ENCODE measurements at regions not wholly inside any gene's neighbourhood (a gene's known extent, or its start where the extent isn't known, plus 50 kb on each side); places are given as distances from the start of the nearest gene placed in this dataset.

GRCh38 chr17:13420878-13421277, 180.9 kb downstream of the HS3ST3A1 start (continued):
- TF ChIP-seq ZNF692 (tag by site-specific recombination; IDR thresholded peaks at IDR 0.05) (peak; percentile 76), ZNF175 (tag by site-specific recombination; IDR thresholded peaks at IDR 0.05) (no peak), ZSCAN16 (tag by site-specific recombination; IDR thresholded peaks at IDR 0.05) (no peak), ZNF133 (tag by site-specific recombination; IDR thresholded peaks at IDR 0.05) (no peak), PRDM10 (tag by site-specific recombination; IDR thresholded peaks at IDR 0.05) (peak; percentile 93), MYNN (tag by site-specific recombination; IDR thresholded peaks at IDR 0.05; ENCODE audit: borderline replicate concordance) (no peak), HOXD13 (CRISPR knock-in tag; IDR thresholded peaks at IDR 0.05; ENCODE audit: borderline replicate concordance) (no peak), SP7 (tag by site-specific recombination; IDR thresholded peaks at IDR 0.05) (peak; percentile 84), RBAK (tag by site-specific recombination; IDR thresholded peaks at IDR 0.05) (0 out of 2 replicates have a peak, but pooled peaks have one; percentile 20), ZBTB48 (tag by site-specific recombination; IDR thresholded peaks at IDR 0.05) (no peak), ZNF23 (tag by site-specific recombination; IDR thresholded peaks at IDR 0.05; ENCODE audit: borderline replicate concordance) (no peak), BCL6B (tag by site-specific recombination; IDR thresholded peaks at IDR 0.05) (no peak), ZNF214 (tag by site-specific recombination; IDR thresholded peaks at IDR 0.05; ENCODE audit: borderline replicate concordance) (no peak; the same call in 1 of the 2 replicates), ZNF747 (tag by site-specific recombination; IDR thresholded peaks at IDR 0.05) (no peak), ZSCAN4 (tag by site-specific recombination; IDR thresholded peaks at IDR 0.05) (peak; percentile 61), ZNF24 (tag by site-specific recombination; IDR thresholded peaks at IDR 0.05) (peak; percentile 83; the same call in 1 of the 2 replicates), ZNF488 (tag by site-specific recombination; IDR thresholded peaks at IDR 0.05) (no peak), ZNF423 (tag by site-specific recombination; IDR thresholded peaks at IDR 0.05) (no peak), ZNF548 (tag by site-specific recombination; IDR thresholded peaks at IDR 0.05) (no peak), ZNF37A (tag by site-specific recombination; IDR thresholded peaks at IDR 0.05) (peak; percentile 56; the same call in 1 of the 2 replicates), ZNF704 (tag by site-specific recombination; IDR thresholded peaks at IDR 0.05) (no peak), ZNF398 (tag by site-specific recombination; IDR thresholded peaks at IDR 0.05) (no peak), KLF17 (tag by site-specific recombination; IDR thresholded peaks at IDR 0.05) (0 out of 2 replicates have a peak, but pooled peaks have one; percentile 60), EGR2 (tag by site-specific recombination; IDR thresholded peaks at IDR 0.05; ENCODE audit: low read depth) (no peak), ZBTB26 (tag by site-specific recombination; optimal IDR thresholded peaks at IDR 0.05) (no peak), YY1 (tag by site-specific recombination; IDR thresholded peaks at IDR 0.05) (no peak), BCL11B (tag by site-specific recombination; IDR thresholded peaks at IDR 0.05; ENCODE audit: low read depth) (no peak)
